ENCODE measurements at regions not wholly inside any gene's neighbourhood (a gene's known extent, or its start where the extent isn't known, plus 50 kb on each side); places are given as distances from the start of the nearest gene placed in this dataset.

- H3K27ac ChIP-seq (ENCODE audit: low read length) = no peak overlapping the region
- no peak overlapping the region for H3K9ac ChIP-seq (ENCODE audit: low read length)
- no peak overlapping the region for H3K4me3 ChIP-seq (ENCODE audit: low read length)
- H3K79me2 ChIP-seq (ENCODE audit: low read length) = no peaks in the 10 kb centered on the region
- peak; percentile 78 for DNase-seq
- no peaks in the 10 kb centered on the region for H3K9me2 ChIP-seq (replicated peaks; ENCODE audit: insufficient read depth, low read length)
- no peaks in the 10 kb centered on the region for H3K9me3 ChIP-seq (ENCODE audit: low read length)
- no peaks in the 10 kb centered on the region for H3K27me3 ChIP-seq (ENCODE audit: low read length)
- no peaks in the 10 kb centered on the region for H3K36me3 ChIP-seq (ENCODE audit: insufficient read depth, low read length)
- no peak overlapping the region for H2AFZ ChIP-seq (ENCODE audit: low read length)
- H3K4me1 ChIP-seq (ENCODE audit: low read length) = no peaks in the 10 kb centered on the region
- no peak overlapping the region for H3K4me2 ChIP-seq (ENCODE audit: low read depth, low read length, poor library complexity, severe bottlenecking)
- H4K20me1 ChIP-seq (ENCODE audit: insufficient read depth, low read depth, low read length) = no peaks in the 10 kb centered on the region
Observed at GRCh38 chr3:158918008-158918407, 116.2 kb downstream of the MFSD1 start.

GRCh38 chr3:158918451-158918850 is 116.6 kb downstream of the MFSD1 start:
- H3K4me3 ChIP-seq (ENCODE audit: low read length) = no peak overlapping the region
- H3K9me2 ChIP-seq (replicated peaks; ENCODE audit: insufficient read depth, low read length) = no peaks in the 10 kb centered on the region
- H3K27ac ChIP-seq (ENCODE audit: low read length) = no peak overlapping the region
- H3K4me1 ChIP-seq (ENCODE audit: low read length) = no peaks in the 10 kb centered on the region
- no peaks in the 10 kb centered on the region for H4K20me1 ChIP-seq (ENCODE audit: insufficient read depth, low read depth, low read length)
- H3K36me3 ChIP-seq (ENCODE audit: insufficient read depth, low read length) = no peaks in the 10 kb centered on the region
- no peaks in the 10 kb centered on the region for H3K79me2 ChIP-seq (ENCODE audit: low read length)
- no peak overlapping the region for H3K9ac ChIP-seq (ENCODE audit: low read length)
- H3K9me3 ChIP-seq (ENCODE audit: low read length) = no peaks in the 10 kb centered on the region
- no peak overlapping the region for H3K4me2 ChIP-seq (ENCODE audit: low read depth, low read length, poor library complexity, severe bottlenecking)
- no peak for DNase-seq
- no peak overlapping the region for H2AFZ ChIP-seq (ENCODE audit: low read length)
- H3K27me3 ChIP-seq (ENCODE audit: low read length) = no peaks in the 10 kb centered on the region

GRCh38 chr3:158920371-158920770 is 118.5 kb downstream of the MFSD1 start:
- Histone ChIP-seq H3K36me3 (ENCODE audit: insufficient read depth, low read length) (no peaks in the 10 kb centered on the region), H3K27ac (ENCODE audit: low read length) (no peak overlapping the region), H3K4me3 (ENCODE audit: low read length) (no peak overlapping the region), H3K27me3 (ENCODE audit: low read length) (no peaks in the 10 kb centered on the region), H3K4me2 (ENCODE audit: low read depth, low read length, poor library complexity, severe bottlenecking) (no peak overlapping the region), H3K9ac (ENCODE audit: low read length) (no peak overlapping the region), H4K20me1 (ENCODE audit: insufficient read depth, low read depth, low read length) (no peaks in the 10 kb centered on the region), H3K79me2 (ENCODE audit: low read length) (no peaks in the 10 kb centered on the region), H3K9me2 (replicated peaks; ENCODE audit: insufficient read depth, low read length) (no peaks in the 10 kb centered on the region), H3K4me1 (ENCODE audit: low read length) (no peaks in the 10 kb centered on the region), H3K9me3 (ENCODE audit: low read length) (no peaks in the 10 kb centered on the region), H2AFZ (ENCODE audit: low read length) (no peak overlapping the region)
- no peak for DNase-seq

- no peaks in the 10 kb centered on the region for H4K20me1 ChIP-seq (ENCODE audit: insufficient read depth, low read depth, low read length)
- no peak overlapping the region for H3K4me3 ChIP-seq (ENCODE audit: low read length)
- no peaks in the 10 kb centered on the region for H3K4me1 ChIP-seq (ENCODE audit: low read length)
- H3K27ac ChIP-seq (ENCODE audit: low read length) = no peak overlapping the region
- H3K27me3 ChIP-seq (ENCODE audit: low read length) = no peaks in the 10 kb centered on the region
- H3K79me2 ChIP-seq (ENCODE audit: low read length) = no peaks in the 10 kb centered on the region
- DNase-seq = no peak
- H3K36me3 ChIP-seq (ENCODE audit: insufficient read depth, low read length) = no peaks in the 10 kb centered on the region
- H2AFZ ChIP-seq (ENCODE audit: low read length) = no peak overlapping the region
- no peak overlapping the region for H3K4me2 ChIP-seq (ENCODE audit: low read depth, low read length, poor library complexity, severe bottlenecking)
- no peaks in the 10 kb centered on the region for H3K9me2 ChIP-seq (replicated peaks; ENCODE audit: insufficient read depth, low read length)
- no peak overlapping the region for H3K9ac ChIP-seq (ENCODE audit: low read length)
- H3K9me3 ChIP-seq (ENCODE audit: low read length) = no peaks in the 10 kb centered on the region
Observed at GRCh38 chr3:158925021-158925420, 123.2 kb downstream of the MFSD1 start.

GRCh38 chr3:158925828-158926494 is 124.1 kb downstream of the MFSD1 start:
- no peak for DNase-seq
- no peaks in the 10 kb centered on the region for H4K20me1 ChIP-seq (ENCODE audit: insufficient read depth, low read depth, low read length)
- no peak overlapping the region for H3K27ac ChIP-seq (ENCODE audit: low read length)
- H3K4me1 ChIP-seq (ENCODE audit: low read length) = no peaks in the 10 kb centered on the region
- H3K4me2 ChIP-seq (ENCODE audit: low read depth, low read length, poor library complexity, severe bottlenecking) = no peak overlapping the region
- no peak overlapping the region for H3K4me3 ChIP-seq (ENCODE audit: low read length)
- no peaks in the 10 kb centered on the region for H3K9me2 ChIP-seq (replicated peaks; ENCODE audit: insufficient read depth, low read length)
- H3K9ac ChIP-seq (ENCODE audit: low read length) = no peak overlapping the region
- no peaks in the 10 kb centered on the region for H3K27me3 ChIP-seq (ENCODE audit: low read length)
- no peaks in the 10 kb centered on the region for H3K79me2 ChIP-seq (ENCODE audit: low read length)
- H2AFZ ChIP-seq (ENCODE audit: low read length) = no peak overlapping the region
- no peaks in the 10 kb centered on the region for H3K36me3 ChIP-seq (ENCODE audit: insufficient read depth, low read length)
- H3K9me3 ChIP-seq (ENCODE audit: low read length) = no peaks in the 10 kb centered on the region

GRCh38 chr3:158935846-158936245 is 134.0 kb downstream of the MFSD1 start:
- Histone ChIP-seq H3K27me3 (ENCODE audit: low read length) (no peaks in the 10 kb centered on the region), H3K36me3 (ENCODE audit: insufficient read depth, low read length) (no peaks in the 10 kb centered on the region), H4K20me1 (ENCODE audit: insufficient read depth, low read depth, low read length) (no peaks in the 10 kb centered on the region), H3K4me3 (ENCODE audit: low read length) (no peak overlapping the region), H2AFZ (ENCODE audit: low read length) (no peak overlapping the region), H3K79me2 (ENCODE audit: low read length) (no peaks in the 10 kb centered on the region), H3K9me2 (replicated peaks; ENCODE audit: insufficient read depth, low read length) (no peaks in the 10 kb centered on the region), H3K9ac (ENCODE audit: low read length) (no peak overlapping the region), H3K9me3 (ENCODE audit: low read length) (no peaks in the 10 kb centered on the region), H3K27ac (ENCODE audit: low read length) (no peak overlapping the region), H3K4me2 (ENCODE audit: low read depth, low read length, poor library complexity, severe bottlenecking) (no peak overlapping the region), H3K4me1 (ENCODE audit: low read length) (peaks cover 6% of the 10 kb centered on the region)
- no peak for DNase-seq

GRCh38 chr3:158936530-158937113 is 134.8 kb downstream of the MFSD1 start:
- H3K36me3 ChIP-seq (ENCODE audit: insufficient read depth, low read length) = no peaks in the 10 kb centered on the region
- no peaks in the 10 kb centered on the region for H3K27me3 ChIP-seq (ENCODE audit: low read length)
- no peak overlapping the region for H2AFZ ChIP-seq (ENCODE audit: low read length)
- H3K9me2 ChIP-seq (replicated peaks; ENCODE audit: insufficient read depth, low read length) = no peaks in the 10 kb centered on the region
- no peak overlapping the region for H3K9ac ChIP-seq (ENCODE audit: low read length)
- H3K4me2 ChIP-seq (ENCODE audit: low read depth, low read length, poor library complexity, severe bottlenecking) = no peak overlapping the region
- H3K79me2 ChIP-seq (ENCODE audit: low read length) = no peaks in the 10 kb centered on the region
- no peaks in the 10 kb centered on the region for H3K9me3 ChIP-seq (ENCODE audit: low read length)
- no peak overlapping the region for H3K27ac ChIP-seq (ENCODE audit: low read length)
- no peak overlapping the region for H3K4me3 ChIP-seq (ENCODE audit: low read length)
- H4K20me1 ChIP-seq (ENCODE audit: insufficient read depth, low read depth, low read length) = no peaks in the 10 kb centered on the region
- peaks cover 6% of the 10 kb centered on the region for H3K4me1 ChIP-seq (ENCODE audit: low read length)
- DNase-seq = no peak

- H3K9me2 ChIP-seq (replicated peaks; ENCODE audit: insufficient read depth, low read length) = no peaks in the 10 kb centered on the region
- H4K20me1 ChIP-seq (ENCODE audit: insufficient read depth, low read depth, low read length) = no peaks in the 10 kb centered on the region
- H2AFZ ChIP-seq (ENCODE audit: low read length) = no peak overlapping the region; the same call in 1 of the 2 replicates
- no peak overlapping the region for H3K4me3 ChIP-seq (ENCODE audit: low read length)
- H3K4me2 ChIP-seq (ENCODE audit: low read depth, low read length, poor library complexity, severe bottlenecking) = no peak overlapping the region
- no peaks in the 10 kb centered on the region for H3K79me2 ChIP-seq (ENCODE audit: low read length)
- no peak for DNase-seq
- H3K4me1 ChIP-seq (ENCODE audit: low read length) = peaks cover 50% of the 10 kb centered on the region
- H3K36me3 ChIP-seq (ENCODE audit: insufficient read depth, low read length) = no peaks in the 10 kb centered on the region
- H3K27me3 ChIP-seq (ENCODE audit: low read length) = no peaks in the 10 kb centered on the region; the same call in 1 of the 2 replicates
- no peak overlapping the region for H3K27ac ChIP-seq (ENCODE audit: low read length)
- H3K9me3 ChIP-seq (ENCODE audit: low read length) = no peaks in the 10 kb centered on the region
- no peak overlapping the region for H3K9ac ChIP-seq (ENCODE audit: low read length)
Observed at GRCh38 chr3:158950178-158950901, 148.5 kb downstream of the MFSD1 start.
